Right ventricle myocardium inferior (tissue), 1 donor: ENCODE measurements at regions not wholly inside any gene's neighbourhood (a gene's known extent, or its start where the extent isn't known, plus 50 kb on each side); places are given as distances from the start of the nearest gene placed in this dataset.

Experiments used
- ATAC-seq: fragments of 200-7000 bp; cut with Tn5 transposase; one replicate; pipeline ENCODE4 v1.9.1; 2020; ENCODE audit warnings: mild to moderate bottlenecking, moderate library complexity
- DNase-seq: peaks from one replicate; pipeline ENCODE4 v3.0.0; 2021; ENCODE audit errors: missing footprints
- intact Hi-C: fragments of 100-400 bp; cut with DNase I; formaldehyde crosslinking; loops from one replicate; pipeline ENCODE4 v1.11.0; 2022
- donor health status: DM: no; HTN: yes; CAD: no; lungs with severe emphysema.

GRCh38 chr5:113866763-113867162 lies 353.3 kb downstream of the YTHDC2 start:
- intact Hi-C loops, result no loop called here
- ATAC-seq, result no peak

DNA sequence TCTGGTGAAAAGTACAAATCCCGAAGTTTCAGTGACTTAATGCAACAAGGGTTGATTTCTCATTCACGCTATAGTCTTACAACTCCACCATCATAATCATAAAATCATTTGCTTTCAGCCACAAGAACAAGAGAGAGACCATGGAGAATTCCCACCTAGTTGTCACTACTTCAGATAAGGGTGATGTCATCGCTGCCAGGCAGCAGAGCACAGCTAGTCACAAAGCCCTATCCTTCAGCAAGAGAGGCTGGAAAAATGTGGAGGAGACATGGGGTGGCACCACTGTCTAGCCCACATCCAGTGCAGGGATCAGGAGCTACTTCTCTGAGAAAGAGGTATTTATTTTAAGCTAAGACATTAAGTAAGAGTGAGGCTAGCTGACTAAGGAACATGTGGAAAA lies 356.1 kb downstream of the YTHDC2 start:
- DNase-seq (no peak), ATAC-seq (no peak)
- intact Hi-C loops, result no loop called here

More at GRCh38 chr5:113866763-113867162, 353.3 kb downstream of the YTHDC2 start:
- DNase-seq, result no peak

DNA sequence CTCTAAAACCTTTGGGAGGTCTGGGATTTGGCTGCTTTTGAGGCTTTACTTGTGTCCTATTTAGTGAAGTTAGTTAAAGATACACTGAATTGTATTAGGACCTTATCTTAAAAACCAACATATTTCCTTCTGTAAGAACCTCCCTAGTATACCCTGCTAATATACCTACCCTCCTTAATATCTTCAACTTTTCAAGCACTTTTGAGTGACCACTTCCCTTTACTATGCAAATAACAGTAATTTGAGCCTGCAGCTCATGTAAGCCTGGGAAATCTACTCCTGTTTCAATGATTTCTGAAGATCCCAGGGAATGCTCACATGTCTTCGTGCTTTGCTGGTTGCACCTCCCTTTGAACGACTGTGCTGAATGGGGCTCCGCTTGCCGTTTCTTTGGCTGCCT lies 358.5 kb downstream of the YTHDC2 start:
- ATAC-seq, result no peak
- intact Hi-C loops, result no loop called here

GRCh38 chr5:113875096-113875495 lies 361.6 kb downstream of the YTHDC2 start:
- DNase-seq (no peak), ATAC-seq (no peak)
- intact Hi-C loops, result no loop called here

More for the DNA sequence above, 358.5 kb downstream of the YTHDC2 start:
- no peak for DNase-seq

- intact Hi-C loops, result no loop called here
Observed at GRCh38 chr5:113891491-113891890, 378.0 kb downstream of the YTHDC2 start.

DNA sequence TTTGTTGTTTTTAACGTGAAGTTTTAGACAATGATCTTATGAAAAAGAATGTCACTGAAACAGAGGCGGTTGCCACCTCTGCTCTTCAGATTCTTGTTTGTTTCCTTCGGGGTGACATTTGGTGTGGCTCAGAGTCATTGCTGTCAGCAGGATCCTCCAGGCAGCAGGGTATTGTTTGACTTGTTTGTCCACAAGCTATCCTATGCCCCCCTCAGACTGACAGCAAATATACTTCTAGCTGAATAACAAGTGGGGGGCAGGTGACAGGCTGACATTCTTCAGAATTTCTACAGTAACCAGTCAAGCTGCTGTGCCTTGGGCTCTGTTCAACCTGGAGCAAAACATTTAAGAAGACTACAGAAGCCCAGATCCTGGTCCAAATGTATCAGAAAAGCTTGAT lies 383.3 kb downstream of the YTHDC2 start:
- DNase-seq (no peak), ATAC-seq (no peak)
- intact Hi-C loops, result no loop called here

More at GRCh38 chr5:113891491-113891890, 378.0 kb downstream of the YTHDC2 start:
- ATAC-seq (no peak), DNase-seq (no peak)

GRCh38 chr5:113897748-113898147 lies 384.3 kb downstream of the YTHDC2 start:
- no peak for ATAC-seq
- DNase-seq, result no peak
- intact Hi-C loops, result no loop called here

DNA sequence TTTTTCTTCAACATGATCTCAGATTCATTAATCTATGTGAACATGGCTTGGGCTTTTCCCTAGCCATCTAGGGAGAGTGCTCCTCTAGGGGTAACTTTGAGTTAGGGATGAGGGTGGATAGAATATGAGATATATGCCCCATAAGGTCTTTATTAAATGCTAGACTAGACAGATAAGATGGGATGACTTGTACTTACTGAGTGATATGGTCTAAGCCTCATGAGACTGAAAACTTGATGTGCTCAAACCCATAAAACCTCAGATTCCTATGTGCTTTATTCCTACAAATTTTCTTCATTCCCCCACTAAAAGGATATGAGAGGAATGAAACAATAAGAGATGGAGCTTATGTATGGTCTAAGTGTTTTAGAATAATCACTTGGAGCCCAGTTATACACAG lies 386.6 kb downstream of the YTHDC2 start:
- ATAC-seq (no peak), DNase-seq (no peak)
- intact Hi-C loops, result no loop called here

GRCh38 chr5:113900816-113901215 lies 387.3 kb downstream of the YTHDC2 start:
- intact Hi-C loops, result no loop called here
- DNase-seq (no peak), ATAC-seq (no peak)

DNA sequence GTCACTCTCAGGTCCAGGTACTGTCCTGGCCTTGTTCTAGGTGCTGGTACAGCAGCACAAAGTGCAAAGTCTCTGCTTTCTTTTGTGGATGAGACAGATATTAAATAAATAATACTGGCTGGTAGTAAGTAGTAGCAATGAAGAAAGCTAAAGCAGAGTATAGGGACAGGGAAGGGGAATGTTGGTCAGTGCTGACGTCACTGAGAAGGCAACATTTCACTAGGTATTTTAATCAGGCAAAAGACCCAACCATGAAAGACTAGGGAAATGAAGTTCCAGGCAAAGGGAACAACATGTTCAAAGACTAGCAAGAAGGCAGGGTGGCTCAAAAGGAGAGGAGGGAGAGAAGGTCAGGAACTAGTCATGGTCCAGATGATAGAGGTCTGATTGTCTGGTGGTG lies 388.2 kb downstream of the YTHDC2 start:
- intact Hi-C loops, result no loop called here
- DNase-seq (no peak), ATAC-seq (no peak)

- intact Hi-C loops, result no loop called here
- ATAC-seq, result no peak
Observed at GRCh38 chr5:113902917-113903660, 389.6 kb downstream of the YTHDC2 start.

DNA sequence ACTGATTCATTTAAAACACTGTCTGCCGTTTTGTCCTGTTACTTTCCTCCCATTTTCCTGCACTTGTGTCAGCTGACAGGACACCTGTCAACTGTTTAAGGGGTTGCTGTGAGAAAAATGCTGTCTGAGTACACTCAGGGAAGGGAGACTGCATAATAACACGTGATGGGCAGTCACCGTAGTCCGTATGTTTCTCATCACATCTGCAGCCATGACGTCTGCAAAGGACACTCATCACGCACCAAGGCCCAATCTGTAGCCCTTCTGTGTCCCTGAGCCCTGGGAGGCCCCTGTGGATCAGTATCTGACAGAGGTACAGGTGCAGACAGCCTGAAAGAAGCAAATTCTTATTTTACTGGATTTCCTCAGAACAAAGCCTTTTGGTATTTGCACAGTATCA lies 396.3 kb downstream of the YTHDC2 start:
- DNase-seq (no peak), ATAC-seq (no peak)
- intact Hi-C loops, result no loop called here

More at GRCh38 chr5:113902917-113903660, 389.6 kb downstream of the YTHDC2 start:
- no peak for DNase-seq

DNA sequence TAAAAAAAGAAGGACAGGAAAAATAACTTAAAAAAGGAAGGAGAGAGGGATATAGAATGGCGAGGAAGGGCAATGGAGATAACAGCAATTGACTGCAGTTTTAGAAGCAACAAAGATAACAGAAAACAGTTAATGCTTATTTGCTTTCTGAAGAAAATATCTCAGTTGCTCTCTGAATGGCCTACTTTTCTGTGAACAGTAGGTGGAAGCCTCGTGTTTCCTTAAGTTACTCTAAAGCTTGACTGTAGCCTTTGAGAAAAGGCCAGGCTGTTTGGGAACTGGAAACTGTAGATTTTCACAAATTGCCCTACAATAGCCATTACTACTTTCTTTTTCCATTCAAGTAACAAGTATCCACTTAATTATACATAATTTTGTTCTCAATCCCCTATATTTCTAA lies 404.5 kb downstream of the YTHDC2 start:
- intact Hi-C loops, result no loop called here
- DNase-seq (no peak), ATAC-seq (no peak)

DNA sequence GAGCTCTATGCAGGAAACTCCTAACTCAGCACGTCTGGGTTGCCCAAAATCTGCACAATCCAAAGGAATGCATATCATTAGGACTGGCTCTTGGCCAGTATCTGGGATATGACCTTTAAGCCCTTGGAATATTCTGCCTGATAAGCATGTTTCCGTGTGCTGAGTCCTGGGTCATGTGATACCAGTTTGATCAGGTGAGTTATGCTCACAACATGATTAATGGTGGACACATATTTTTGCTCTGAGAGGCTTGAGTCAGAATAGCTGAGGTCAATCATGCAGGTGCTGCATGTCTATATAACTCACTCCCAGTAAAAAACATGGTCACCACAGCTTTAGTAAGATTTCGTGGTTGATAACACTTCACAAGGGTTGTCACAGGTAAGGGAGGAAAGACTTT lies 408.8 kb downstream of the YTHDC2 start:
- intact Hi-C loops, result no loop called here
- ATAC-seq (no peak), DNase-seq (no peak)

GRCh38 chr5:113935453-113935852 lies 422.0 kb downstream of the YTHDC2 start:
- intact Hi-C loops, result no loop called here
- DNase-seq, result no peak
- ATAC-seq, result no peak

DNA sequence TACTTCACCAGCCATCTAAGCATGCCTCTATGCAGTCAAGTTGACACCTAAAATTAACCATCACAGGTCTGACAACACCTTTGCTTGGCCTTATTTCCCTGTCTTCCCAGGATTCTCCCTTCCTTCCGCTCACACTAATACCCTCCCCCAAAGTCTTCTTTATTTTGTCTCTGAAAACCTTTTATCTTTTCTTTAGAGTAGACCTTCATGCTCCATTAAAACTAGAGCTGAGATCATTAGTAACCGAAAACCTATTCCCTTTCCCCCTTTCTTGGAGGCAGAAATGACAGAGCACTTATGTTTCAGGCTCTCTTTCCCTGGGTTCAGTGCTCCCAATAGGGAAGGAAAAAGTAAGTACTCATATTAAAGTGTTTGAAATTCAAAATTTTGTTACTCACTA lies 423.8 kb downstream of the YTHDC2 start:
- intact Hi-C loops, result no loop called here
- DNase-seq, result no peak
- no peak for ATAC-seq

GRCh38 chr5:113939988-113940387 lies 421.9 kb upstream of the KCNN2 start:
- no peak for DNase-seq
- no peak for ATAC-seq
- intact Hi-C loops, result no loop called here

DNA sequence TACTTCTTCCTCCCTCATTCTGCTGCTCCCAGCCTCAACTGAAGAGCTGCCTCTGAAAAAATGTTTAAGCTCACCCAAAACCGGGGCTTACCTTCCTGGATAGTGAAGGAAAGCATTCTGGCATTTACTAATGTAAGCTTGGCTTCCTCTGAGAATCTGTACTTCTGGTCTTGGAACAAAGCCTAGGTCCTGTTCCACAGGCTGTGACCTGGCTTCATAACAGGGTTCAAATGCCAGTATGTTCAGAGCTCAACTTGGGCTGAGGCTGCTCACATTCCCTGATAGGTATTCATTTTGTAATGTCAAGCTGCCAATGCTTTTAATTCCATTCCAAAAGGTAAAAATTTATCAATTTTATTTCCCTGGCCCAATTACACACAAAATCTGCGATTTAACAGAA lies 411.7 kb upstream of the KCNN2 start:
- ATAC-seq (peak; percentile 70), DNase-seq (no peak)
- intact Hi-C loops, result no loop called here

- ATAC-seq (no peak), DNase-seq (no peak)
- intact Hi-C loops, result no loop called here
Observed at GRCh38 chr5:113965225-113965624, 396.6 kb upstream of the KCNN2 start.

DNA sequence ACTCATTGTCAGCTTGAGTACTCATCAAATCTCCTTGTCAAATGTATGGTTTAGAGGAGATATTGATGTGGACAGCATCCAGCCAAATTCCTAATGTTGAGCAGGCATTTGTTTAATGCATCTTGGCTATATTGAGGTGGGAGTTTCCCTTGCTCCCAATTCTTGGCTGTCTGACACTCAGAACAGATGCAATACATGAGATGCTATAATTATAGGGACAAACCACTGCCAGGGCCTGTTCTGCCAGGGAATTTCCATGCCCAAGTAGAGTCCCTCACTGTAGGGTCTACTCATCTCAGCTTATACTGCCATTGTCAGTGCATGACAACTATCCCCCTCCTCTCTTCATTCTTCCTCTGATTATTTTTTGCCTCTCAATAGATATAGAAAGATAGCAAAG lies 392.0 kb upstream of the KCNN2 start:
- no peak for DNase-seq
- intact Hi-C loops, result no loop called here
- no peak for ATAC-seq

DNA sequence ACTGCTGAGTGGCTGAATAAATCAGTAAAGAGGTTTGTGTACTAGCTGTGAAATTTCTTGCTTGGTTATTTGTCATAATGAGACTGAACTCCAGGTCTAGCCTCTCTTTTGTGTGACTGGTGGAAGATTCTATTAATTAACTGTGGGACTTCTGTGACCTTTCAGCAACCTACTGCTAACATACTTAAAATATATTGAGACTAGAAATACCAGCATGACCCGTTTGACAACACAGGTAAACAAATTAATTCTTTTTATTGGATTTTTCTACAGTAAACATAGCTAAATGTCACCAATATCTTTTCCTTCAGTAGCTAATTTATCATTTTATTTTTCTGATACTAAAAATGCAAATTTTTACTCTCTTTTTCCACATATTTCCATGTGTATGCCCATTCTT lies 390.4 kb upstream of the KCNN2 start:
- DNase-seq (no peak), ATAC-seq (no peak)
- intact Hi-C loops, result no loop called here
